ENCODE measurements at regions not wholly inside any gene's neighbourhood (a gene's known extent, or its start where the extent isn't known, plus 50 kb on each side); places are given as distances from the start of the nearest gene placed in this dataset.

DNA sequence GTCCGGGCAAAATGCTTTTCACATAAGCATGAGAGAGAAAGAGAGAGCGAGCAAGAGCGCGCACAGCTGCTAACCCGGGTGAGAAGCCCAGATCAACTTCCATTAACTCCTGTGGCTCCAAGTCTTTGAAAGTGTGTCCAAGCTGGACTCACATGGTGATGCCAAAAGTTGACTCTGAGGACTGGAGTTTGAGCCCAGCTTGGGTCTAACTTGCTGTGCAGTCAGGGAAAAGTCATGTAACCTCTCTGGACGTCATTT is 357.2 kb upstream of the SULF2 start:
- TF ChIP-seq, protein P1, sequence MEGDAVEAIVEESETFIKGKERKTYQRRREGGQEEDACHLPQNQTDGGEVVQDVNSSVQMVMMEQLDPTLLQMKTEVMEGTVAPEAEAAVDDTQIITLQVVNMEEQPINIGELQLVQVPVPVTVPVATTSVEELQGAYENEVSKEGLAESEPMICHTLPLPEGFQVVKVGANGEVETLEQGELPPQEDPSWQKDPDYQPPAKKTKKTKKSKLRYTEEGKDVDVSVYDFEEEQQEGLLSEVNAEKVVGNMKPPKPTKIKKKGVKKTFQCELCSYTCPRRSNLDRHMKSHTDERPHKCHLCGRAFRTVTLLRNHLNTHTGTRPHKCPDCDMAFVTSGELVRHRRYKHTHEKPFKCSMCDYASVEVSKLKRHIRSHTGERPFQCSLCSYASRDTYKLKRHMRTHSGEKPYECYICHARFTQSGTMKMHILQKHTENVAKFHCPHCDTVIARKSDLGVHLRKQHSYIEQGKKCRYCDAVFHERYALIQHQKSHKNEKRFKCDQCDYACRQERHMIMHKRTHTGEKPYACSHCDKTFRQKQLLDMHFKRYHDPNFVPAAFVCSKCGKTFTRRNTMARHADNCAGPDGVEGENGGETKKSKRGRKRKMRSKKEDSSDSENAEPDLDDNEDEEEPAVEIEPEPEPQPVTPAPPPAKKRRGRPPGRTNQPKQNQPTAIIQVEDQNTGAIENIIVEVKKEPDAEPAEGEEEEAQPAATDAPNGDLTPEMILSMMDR (IDR thresholded peaks at IDR 0.05; ENCODE audit: low read depth, low read length, poor library complexity, severe bottlenecking): no peak
- no peak for TF ChIP-seq EZH2phosphoT487 (IDR thresholded peaks at IDR 0.05; ENCODE audit: borderline replicate concordance, low read length)
